ENCODE measurements at regions not wholly inside any gene's neighbourhood (a gene's known extent, or its start where the extent isn't known, plus 50 kb on each side); places are given as distances from the start of the nearest gene placed in this dataset.

- no peaks in the 10 kb centered on the region for H3K27me3 ChIP-seq (ENCODE audit: control insufficient read depth, insufficient read depth, low read length)
- H3K4me1 ChIP-seq (ENCODE audit: control insufficient read depth, insufficient read depth, low read length): no peaks in the 10 kb centered on the region
- no peaks in the 10 kb centered on the region for H3K36me3 ChIP-seq (ENCODE audit: control insufficient read depth, insufficient read depth, low read length)
- H3K9ac ChIP-seq (ENCODE audit: low read depth, low read length): no peak overlapping the region
- no peaks in the 10 kb centered on the region for H3K9me3 ChIP-seq (ENCODE audit: control insufficient read depth, insufficient read depth, low read length)
- no peak overlapping the region for H3K4me3 ChIP-seq (ENCODE audit: low read depth, low read length)
Measured at GRCh38 chr3:99049164-99049563, 147.7 kb upstream of the DCBLD2 start.

- no peaks in the 10 kb centered on the region for H3K4me1 ChIP-seq (ENCODE audit: control insufficient read depth, insufficient read depth, low read length)
- no peaks in the 10 kb centered on the region for H3K36me3 ChIP-seq (ENCODE audit: control insufficient read depth, insufficient read depth, low read length)
- no peak overlapping the region for H3K4me3 ChIP-seq (ENCODE audit: low read depth, low read length)
- H3K9ac ChIP-seq (ENCODE audit: low read depth, low read length): no peak overlapping the region
- H3K9me3 ChIP-seq (ENCODE audit: control insufficient read depth, insufficient read depth, low read length): no peaks in the 10 kb centered on the region
- no peaks in the 10 kb centered on the region for H3K27me3 ChIP-seq (ENCODE audit: control insufficient read depth, insufficient read depth, low read length)
Measured at GRCh38 chr3:99041747-99042146, 140.3 kb upstream of the DCBLD2 start.

- no peak overlapping the region for H3K9ac ChIP-seq (ENCODE audit: low read depth, low read length)
- no peaks in the 10 kb centered on the region for H3K4me1 ChIP-seq (ENCODE audit: control insufficient read depth, insufficient read depth, low read length)
- H3K27me3 ChIP-seq (ENCODE audit: control insufficient read depth, insufficient read depth, low read length): no peaks in the 10 kb centered on the region
- H3K36me3 ChIP-seq (ENCODE audit: control insufficient read depth, insufficient read depth, low read length): no peaks in the 10 kb centered on the region
- H3K4me3 ChIP-seq (ENCODE audit: low read depth, low read length): no peak overlapping the region
- peaks cover 3% of the 10 kb centered on the region for H3K9me3 ChIP-seq (ENCODE audit: control insufficient read depth, insufficient read depth, low read length)
Measured at GRCh38 chr3:99031778-99032177, 130.3 kb upstream of the DCBLD2 start.

- no peaks in the 10 kb centered on the region for H3K36me3 ChIP-seq (ENCODE audit: control insufficient read depth, insufficient read depth, low read length)
- no peaks in the 10 kb centered on the region for H3K27me3 ChIP-seq (ENCODE audit: control insufficient read depth, insufficient read depth, low read length)
- no peaks in the 10 kb centered on the region for H3K4me1 ChIP-seq (ENCODE audit: control insufficient read depth, insufficient read depth, low read length)
- no peak overlapping the region for H3K9ac ChIP-seq (ENCODE audit: low read depth, low read length)
- no peak overlapping the region for H3K4me3 ChIP-seq (ENCODE audit: low read depth, low read length)
- no peaks in the 10 kb centered on the region for H3K9me3 ChIP-seq (ENCODE audit: control insufficient read depth, insufficient read depth, low read length)
Measured at GRCh38 chr3:99023590-99024192, 122.2 kb upstream of the DCBLD2 start.

GRCh38 chr3:99021466-99021865 is 120.0 kb upstream of the DCBLD2 start:
- no peak overlapping the region for H3K4me3 ChIP-seq (ENCODE audit: low read depth, low read length)
- no peak overlapping the region for H3K9ac ChIP-seq (ENCODE audit: low read depth, low read length)

GRCh38 chr3:99016452-99016851 is 115.0 kb upstream of the DCBLD2 start:
- H3K4me3 ChIP-seq (ENCODE audit: low read depth, low read length): no peak overlapping the region
- no peaks in the 10 kb centered on the region for H3K27me3 ChIP-seq (ENCODE audit: control insufficient read depth, insufficient read depth, low read length)
- H3K9ac ChIP-seq (ENCODE audit: low read depth, low read length): no peak overlapping the region
- H3K36me3 ChIP-seq (ENCODE audit: control insufficient read depth, insufficient read depth, low read length): no peaks in the 10 kb centered on the region
- no peaks in the 10 kb centered on the region for H3K4me1 ChIP-seq (ENCODE audit: control insufficient read depth, insufficient read depth, low read length)
- H3K9me3 ChIP-seq (ENCODE audit: control insufficient read depth, insufficient read depth, low read length): no peaks in the 10 kb centered on the region

More at GRCh38 chr3:99021466-99021865, 120.0 kb upstream of the DCBLD2 start:
- no peaks in the 10 kb centered on the region for H3K4me1 ChIP-seq (ENCODE audit: control insufficient read depth, insufficient read depth, low read length)
- no peaks in the 10 kb centered on the region for H3K9me3 ChIP-seq (ENCODE audit: control insufficient read depth, insufficient read depth, low read length)
- H3K27me3 ChIP-seq (ENCODE audit: control insufficient read depth, insufficient read depth, low read length): no peaks in the 10 kb centered on the region
- no peaks in the 10 kb centered on the region for H3K36me3 ChIP-seq (ENCODE audit: control insufficient read depth, insufficient read depth, low read length)

GRCh38 chr3:99013777-99014315 is 112.4 kb upstream of the DCBLD2 start:
- H3K4me3 ChIP-seq (ENCODE audit: low read depth, low read length): no peak overlapping the region
- H3K9ac ChIP-seq (ENCODE audit: low read depth, low read length): no peak overlapping the region
- no peaks in the 10 kb centered on the region for H3K27me3 ChIP-seq (ENCODE audit: control insufficient read depth, insufficient read depth, low read length)
- no peaks in the 10 kb centered on the region for H3K9me3 ChIP-seq (ENCODE audit: control insufficient read depth, insufficient read depth, low read length)
- no peaks in the 10 kb centered on the region for H3K4me1 ChIP-seq (ENCODE audit: control insufficient read depth, insufficient read depth, low read length)
- H3K36me3 ChIP-seq (ENCODE audit: control insufficient read depth, insufficient read depth, low read length): no peaks in the 10 kb centered on the region

- no peaks in the 10 kb centered on the region for H3K27me3 ChIP-seq (ENCODE audit: control insufficient read depth, insufficient read depth, low read length)
- no peaks in the 10 kb centered on the region for H3K9me3 ChIP-seq (ENCODE audit: control insufficient read depth, insufficient read depth, low read length)
Measured at GRCh38 chr3:99013077-99013476, 111.6 kb upstream of the DCBLD2 start.

GRCh38 chr3:99012051-99012450 is 110.6 kb upstream of the DCBLD2 start:
- no peak overlapping the region for H3K9ac ChIP-seq (ENCODE audit: low read depth, low read length)
- H3K4me3 ChIP-seq (ENCODE audit: low read depth, low read length): no peak overlapping the region
- H3K36me3 ChIP-seq (ENCODE audit: control insufficient read depth, insufficient read depth, low read length): no peaks in the 10 kb centered on the region
- H3K4me1 ChIP-seq (ENCODE audit: control insufficient read depth, insufficient read depth, low read length): no peaks in the 10 kb centered on the region
- no peaks in the 10 kb centered on the region for H3K9me3 ChIP-seq (ENCODE audit: control insufficient read depth, insufficient read depth, low read length)
- H3K27me3 ChIP-seq (ENCODE audit: control insufficient read depth, insufficient read depth, low read length): no peaks in the 10 kb centered on the region

More at GRCh38 chr3:99013077-99013476, 111.6 kb upstream of the DCBLD2 start:
- Histone ChIP-seq H3K4me3 (ENCODE audit: low read depth, low read length) (no peak overlapping the region), H3K36me3 (ENCODE audit: control insufficient read depth, insufficient read depth, low read length) (no peaks in the 10 kb centered on the region), H3K4me1 (ENCODE audit: control insufficient read depth, insufficient read depth, low read length) (no peaks in the 10 kb centered on the region), H3K9ac (ENCODE audit: low read depth, low read length) (no peak overlapping the region)

GRCh38 chr3:99009851-99010250 is 108.4 kb upstream of the DCBLD2 start:
- Histone ChIP-seq H3K27me3 (ENCODE audit: control insufficient read depth, insufficient read depth, low read length) (no peaks in the 10 kb centered on the region), H3K4me1 (ENCODE audit: control insufficient read depth, insufficient read depth, low read length) (no peaks in the 10 kb centered on the region), H3K9me3 (ENCODE audit: control insufficient read depth, insufficient read depth, low read length) (no peaks in the 10 kb centered on the region), H3K9ac (ENCODE audit: low read depth, low read length) (no peak overlapping the region), H3K36me3 (ENCODE audit: control insufficient read depth, insufficient read depth, low read length) (no peaks in the 10 kb centered on the region), H3K4me3 (ENCODE audit: low read depth, low read length) (no peak overlapping the region)

- H3K4me1 ChIP-seq (ENCODE audit: control insufficient read depth, insufficient read depth, low read length): no peaks in the 10 kb centered on the region
- no peaks in the 10 kb centered on the region for H3K9me3 ChIP-seq (ENCODE audit: control insufficient read depth, insufficient read depth, low read length)
- no peaks in the 10 kb centered on the region for H3K36me3 ChIP-seq (ENCODE audit: control insufficient read depth, insufficient read depth, low read length)
- no peak overlapping the region for H3K4me3 ChIP-seq (ENCODE audit: low read depth, low read length)
- no peak overlapping the region for H3K9ac ChIP-seq (ENCODE audit: low read depth, low read length)
- H3K27me3 ChIP-seq (ENCODE audit: control insufficient read depth, insufficient read depth, low read length): no peaks in the 10 kb centered on the region
Measured at GRCh38 chr3:99006686-99007085, 105.2 kb upstream of the DCBLD2 start.

GRCh38 chr3:98999675-99000074 is 98.2 kb upstream of the DCBLD2 start:
- H3K36me3 ChIP-seq (ENCODE audit: control insufficient read depth, insufficient read depth, low read length): no peaks in the 10 kb centered on the region
- H3K4me3 ChIP-seq (ENCODE audit: low read depth, low read length): no peak overlapping the region
- no peaks in the 10 kb centered on the region for H3K4me1 ChIP-seq (ENCODE audit: control insufficient read depth, insufficient read depth, low read length)
- no peaks in the 10 kb centered on the region for H3K9me3 ChIP-seq (ENCODE audit: control insufficient read depth, insufficient read depth, low read length)
- H3K27me3 ChIP-seq (ENCODE audit: control insufficient read depth, insufficient read depth, low read length): no peaks in the 10 kb centered on the region
- no peak overlapping the region for H3K9ac ChIP-seq (ENCODE audit: low read depth, low read length)

All from iPS-15b (cell line).